ENCODE measurements at regions not wholly inside any gene's neighbourhood (a gene's known extent, or its start where the extent isn't known, plus 50 kb on each side); places are given as distances from the start of the nearest gene placed in this dataset.

DNA sequence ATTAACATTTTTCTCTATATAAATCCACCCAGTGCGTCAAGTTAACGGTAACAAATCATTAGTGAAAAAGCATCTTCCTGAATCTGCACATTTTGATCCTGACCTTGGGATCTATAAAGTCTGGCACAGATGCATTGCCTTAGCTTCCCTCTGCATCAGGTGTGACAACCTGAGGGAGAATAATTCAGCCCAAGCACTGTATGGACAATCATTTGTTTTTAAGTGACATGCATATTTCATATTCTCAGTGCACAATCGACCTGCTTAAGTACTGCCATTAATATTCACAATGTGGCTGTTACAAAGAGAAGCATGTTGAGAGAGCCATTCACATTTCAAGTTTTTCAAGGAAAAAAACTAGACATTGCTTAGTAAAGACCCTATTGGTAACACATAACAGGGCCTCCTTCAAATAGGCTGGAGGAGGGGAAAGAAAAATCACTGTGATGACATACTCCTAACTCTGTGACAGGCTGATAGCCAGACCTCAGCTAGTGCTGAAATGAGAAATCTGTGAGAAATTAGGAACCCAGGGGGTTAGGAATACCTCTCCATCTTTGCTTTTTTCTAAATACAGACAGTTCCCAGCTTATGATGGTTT, 505.3 kb upstream of the CDH5 start:
- H3K27me3 ChIP-seq, result no peaks in the 10 kb centered on the region
- H3K27ac ChIP-seq, result no peak overlapping the region
- H3K4me3 ChIP-seq, result no peak overlapping the region
- TF ChIP-seq POLR2A (IDR thresholded peaks at IDR 0.05), result no peak
- TF ChIP-seq, protein P1, sequence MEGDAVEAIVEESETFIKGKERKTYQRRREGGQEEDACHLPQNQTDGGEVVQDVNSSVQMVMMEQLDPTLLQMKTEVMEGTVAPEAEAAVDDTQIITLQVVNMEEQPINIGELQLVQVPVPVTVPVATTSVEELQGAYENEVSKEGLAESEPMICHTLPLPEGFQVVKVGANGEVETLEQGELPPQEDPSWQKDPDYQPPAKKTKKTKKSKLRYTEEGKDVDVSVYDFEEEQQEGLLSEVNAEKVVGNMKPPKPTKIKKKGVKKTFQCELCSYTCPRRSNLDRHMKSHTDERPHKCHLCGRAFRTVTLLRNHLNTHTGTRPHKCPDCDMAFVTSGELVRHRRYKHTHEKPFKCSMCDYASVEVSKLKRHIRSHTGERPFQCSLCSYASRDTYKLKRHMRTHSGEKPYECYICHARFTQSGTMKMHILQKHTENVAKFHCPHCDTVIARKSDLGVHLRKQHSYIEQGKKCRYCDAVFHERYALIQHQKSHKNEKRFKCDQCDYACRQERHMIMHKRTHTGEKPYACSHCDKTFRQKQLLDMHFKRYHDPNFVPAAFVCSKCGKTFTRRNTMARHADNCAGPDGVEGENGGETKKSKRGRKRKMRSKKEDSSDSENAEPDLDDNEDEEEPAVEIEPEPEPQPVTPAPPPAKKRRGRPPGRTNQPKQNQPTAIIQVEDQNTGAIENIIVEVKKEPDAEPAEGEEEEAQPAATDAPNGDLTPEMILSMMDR (IDR thresholded peaks at IDR 0.05), result no peak
- intact Hi-C loops (cut with DNase I; ENCODE audit: low total_unique reads), result no loop called here
- H3K4me1 ChIP-seq, result no peaks in the 10 kb centered on the region
- DNase-seq, result no peak
- H3K36me3 ChIP-seq, result no peaks in the 10 kb centered on the region
- H3K9me3 ChIP-seq, result no peaks in the 10 kb centered on the region

- Histone ChIP-seq H3K4me1 (no peaks in the 10 kb centered on the region), H3K27me3 (no peaks in the 10 kb centered on the region), H3K27ac (no peak overlapping the region), H3K4me3 (no peak overlapping the region), H3K36me3 (no peaks in the 10 kb centered on the region), H3K9me3 (no peaks in the 10 kb centered on the region)
- DNase-seq, result no peak
- TF ChIP-seq, protein P1 (IDR thresholded peaks at IDR 0.05), result no peak
- TF ChIP-seq POLR2A (IDR thresholded peaks at IDR 0.05), result no peak
- intact Hi-C loops (cut with DNase I; ENCODE audit: low total_unique reads), result no loop called here
These were observed 511.0 kb upstream of the CDH5 start for GRCh38 chr16:65855171-65856145.

DNA sequence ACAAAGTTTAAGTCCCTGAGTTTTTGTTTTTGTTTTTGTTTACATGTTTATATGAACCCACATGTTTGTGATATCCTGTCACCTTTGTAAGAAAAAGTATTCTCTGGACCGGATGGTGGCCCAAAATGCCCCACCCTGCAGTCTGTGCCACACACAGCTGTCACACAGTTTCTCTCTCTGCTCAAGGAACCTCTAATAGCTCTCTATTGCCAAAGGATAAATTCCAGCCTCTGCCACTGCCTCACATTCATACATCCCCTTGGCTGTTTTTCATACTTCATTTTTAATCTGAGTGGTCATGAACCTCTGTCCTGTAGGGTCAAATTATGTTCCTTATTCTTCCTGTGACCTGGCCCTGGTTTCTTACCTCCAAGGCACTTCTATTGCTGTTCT, 520.3 kb upstream of the CDH5 start:
- intact Hi-C loops (cut with DNase I; ENCODE audit: low total_unique reads), result no loop called here
- Histone ChIP-seq H3K27ac (no peak overlapping the region), H3K36me3 (no peaks in the 10 kb centered on the region), H3K27me3 (no peaks in the 10 kb centered on the region), H3K9me3 (no peaks in the 10 kb centered on the region), H3K4me3 (no peak overlapping the region), H3K4me1 (no peaks in the 10 kb centered on the region)
- TF ChIP-seq, protein P1 (IDR thresholded peaks at IDR 0.05), result no peak
- TF ChIP-seq POLR2A (IDR thresholded peaks at IDR 0.05), result no peak
- DNase-seq, result no peak

- H3K4me3 ChIP-seq, result no peak overlapping the region
- no peak for DNase-seq
- H3K36me3 ChIP-seq, result no peaks in the 10 kb centered on the region
- no peaks in the 10 kb centered on the region for H3K4me1 ChIP-seq
- intact Hi-C loops (cut with DNase I; ENCODE audit: low total_unique reads), result no loop called here
- H3K27ac ChIP-seq, result no peak overlapping the region
- no peaks in the 10 kb centered on the region for H3K27me3 ChIP-seq
- TF ChIP-seq POLR2A (IDR thresholded peaks at IDR 0.05), result no peak
- TF ChIP-seq, protein P1 (IDR thresholded peaks at IDR 0.05), result no peak
- H3K9me3 ChIP-seq, result no peaks in the 10 kb centered on the region
These were observed 520.9 kb upstream of the CDH5 start for GRCh38 chr16:65845466-65846209.

Measured in uterus (tissue), 3 donors.